Dendritic cell treated with granulocyte-macrophage colony-stimulating factor and Interleukin-4, amounts not matched to agents 40 ng/mL and 50 ng/mL, for 4 days (primary cell): ENCODE measurements at regions not wholly inside any gene's neighbourhood (a gene's known extent, or its start where the extent isn't known, plus 50 kb on each side); places are given as distances from the start of the nearest gene placed in this dataset.
"Not testable (repeated sequence)": the region's sequence is repeated elsewhere in the genome, so short reads cannot be mapped to it uniquely, and the experiment has no call there.

ENCODE experiments used
- H3K27ac Mint-ChIP-seq: one replicate; pipeline ENCODE4 v1.8.0; 2022; ENCODE audit warnings: mild to moderate bottlenecking, mixed read lengths
- H3K27me3 Mint-ChIP-seq: one replicate; pipeline ENCODE4 v1.8.0; 2022; ENCODE audit warnings: mild to moderate bottlenecking, mixed read lengths
- H3K36me3 Mint-ChIP-seq: one replicate; pipeline ENCODE4 v1.8.0; 2022; ENCODE audit warnings: low read depth, mixed read lengths
- H3K4me1 Mint-ChIP-seq: one replicate; pipeline ENCODE4 v1.8.0; 2022; ENCODE audit warnings: low read depth, mixed read lengths
- H3K4me3 Mint-ChIP-seq: one replicate; pipeline ENCODE4 v1.8.0; 2022; ENCODE audit warnings: mild to moderate bottlenecking, moderate library complexity, mixed read lengths
- H3K9me3 Mint-ChIP-seq: one replicate; pipeline ENCODE4 v1.8.0; 2022; ENCODE audit warnings: mixed read lengths
- intact Hi-C: fragments of 100-400 bp; cut with micrococcal nuclease; formaldehyde crosslinking; loops from one replicate; pipeline ENCODE4 v1.15.0; 2022

DNA sequence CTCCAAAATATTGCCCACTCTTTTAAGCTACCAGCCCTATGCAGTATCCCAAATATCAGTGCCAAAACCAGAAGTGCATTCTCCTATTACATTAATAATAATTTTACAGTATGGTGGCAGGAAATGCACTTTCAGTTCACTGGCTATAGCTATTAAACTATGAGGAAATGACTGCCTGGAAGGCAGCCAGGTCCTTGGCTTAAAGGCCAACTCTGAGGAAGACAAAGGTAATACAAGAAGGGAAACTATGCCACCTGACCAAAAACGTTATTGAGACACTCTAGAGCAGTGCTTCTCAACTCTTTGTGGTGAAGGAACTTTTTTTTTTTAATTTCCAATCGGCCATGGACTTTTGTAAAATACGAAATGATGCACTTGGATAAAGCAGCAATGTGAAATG lies 133.6 kb upstream of the VAMP7 start:
- no peak overlapping the region for H3K4me3 Mint-ChIP-seq
- H3K4me1 Mint-ChIP-seq: no peaks in the 10 kb centered on the region
- H3K9me3 Mint-ChIP-seq: peaks cover 4% of the 10 kb centered on the region
- intact Hi-C loops: no loop called here
- H3K36me3 Mint-ChIP-seq: no peaks in the 10 kb centered on the region
- no peak overlapping the region for H3K27ac Mint-ChIP-seq
- no peaks in the 10 kb centered on the region for H3K27me3 Mint-ChIP-seq

DNA sequence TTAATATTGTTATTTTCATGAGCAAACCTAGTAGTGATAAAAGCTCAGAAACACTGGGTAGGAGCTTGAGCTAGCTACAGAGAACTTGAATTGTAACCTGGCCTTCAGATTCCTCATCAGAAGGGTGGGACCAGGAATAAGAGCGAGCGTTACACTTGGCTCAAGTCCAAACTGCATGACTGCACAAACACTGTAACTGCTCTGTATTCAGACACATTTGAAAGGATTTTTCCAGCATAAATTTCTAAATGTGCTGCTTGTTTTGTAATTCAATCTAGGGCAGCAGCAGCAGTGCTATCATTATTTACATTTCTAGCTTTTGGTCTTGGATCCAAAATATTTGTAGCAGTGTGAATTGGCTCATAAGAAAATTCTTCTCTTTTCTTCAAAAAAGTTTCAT lies 133.0 kb upstream of the TMLHE start:
- Mint-ChIP-seq H3K4me3 (no peak overlapping the region), H3K4me1 (no peaks in the 10 kb centered on the region), H3K36me3 (no peaks in the 10 kb centered on the region), H3K27me3 (no peaks in the 10 kb centered on the region), H3K27ac (no peak overlapping the region), H3K9me3 (peaks cover 21% of the 10 kb centered on the region)
- intact Hi-C loops: no loop called here

DNA sequence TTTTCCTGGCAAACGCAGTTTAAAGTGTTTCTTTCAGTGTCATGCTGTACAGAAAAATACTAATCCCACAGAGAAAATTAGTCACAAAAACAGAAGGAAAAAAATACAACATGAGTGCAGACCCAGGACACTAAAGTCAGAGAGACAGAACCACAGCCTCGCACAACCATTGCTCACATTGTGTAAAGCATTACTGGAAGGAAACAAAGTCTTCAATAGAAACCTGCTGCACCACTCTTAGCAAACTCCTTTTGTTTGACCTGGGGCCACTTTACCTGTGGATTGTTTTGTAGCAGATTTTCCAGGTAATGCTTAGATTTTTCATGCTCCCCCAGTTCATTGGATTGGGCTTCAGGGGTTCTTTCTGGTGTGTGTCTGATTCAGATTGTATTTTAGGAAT lies 131.8 kb upstream of the TMLHE start:
- Mint-ChIP-seq H3K4me1 (no peaks in the 10 kb centered on the region), H3K27me3 (no peaks in the 10 kb centered on the region), H3K4me3 (no peak overlapping the region), H3K9me3 (peaks cover 32% of the 10 kb centered on the region), H3K36me3 (no peaks in the 10 kb centered on the region), H3K27ac (no peak overlapping the region)
- intact Hi-C loops: no loop called here

DNA sequence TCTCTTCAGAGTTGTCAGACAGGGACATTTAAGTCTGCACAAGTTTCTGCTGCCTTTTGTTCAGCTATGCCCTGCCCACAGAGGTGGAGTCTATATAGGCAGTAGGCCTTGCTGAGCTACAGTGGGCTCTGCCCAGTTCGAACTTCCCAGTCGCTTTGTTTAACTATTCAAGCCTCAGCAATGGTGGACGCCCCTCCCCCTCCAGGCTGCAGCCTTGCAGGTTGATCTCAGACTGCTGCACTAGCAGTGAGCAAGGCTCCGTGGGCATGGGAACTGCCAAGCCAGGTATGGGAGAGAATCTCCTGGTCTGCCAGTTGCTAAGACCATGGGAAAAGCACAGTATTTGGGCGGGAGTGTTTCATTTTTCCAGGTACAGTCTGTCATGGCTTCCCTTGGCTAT lies 115.6 kb upstream of the TMLHE start:
- H3K27me3 Mint-ChIP-seq, H3K4me3 Mint-ChIP-seq, H3K27ac Mint-ChIP-seq, H3K4me1 Mint-ChIP-seq, intact Hi-C loops, H3K36me3 Mint-ChIP-seq: not testable (repeated sequence)
- peaks cover 18% of the 10 kb centered on the region for H3K9me3 Mint-ChIP-seq

DNA sequence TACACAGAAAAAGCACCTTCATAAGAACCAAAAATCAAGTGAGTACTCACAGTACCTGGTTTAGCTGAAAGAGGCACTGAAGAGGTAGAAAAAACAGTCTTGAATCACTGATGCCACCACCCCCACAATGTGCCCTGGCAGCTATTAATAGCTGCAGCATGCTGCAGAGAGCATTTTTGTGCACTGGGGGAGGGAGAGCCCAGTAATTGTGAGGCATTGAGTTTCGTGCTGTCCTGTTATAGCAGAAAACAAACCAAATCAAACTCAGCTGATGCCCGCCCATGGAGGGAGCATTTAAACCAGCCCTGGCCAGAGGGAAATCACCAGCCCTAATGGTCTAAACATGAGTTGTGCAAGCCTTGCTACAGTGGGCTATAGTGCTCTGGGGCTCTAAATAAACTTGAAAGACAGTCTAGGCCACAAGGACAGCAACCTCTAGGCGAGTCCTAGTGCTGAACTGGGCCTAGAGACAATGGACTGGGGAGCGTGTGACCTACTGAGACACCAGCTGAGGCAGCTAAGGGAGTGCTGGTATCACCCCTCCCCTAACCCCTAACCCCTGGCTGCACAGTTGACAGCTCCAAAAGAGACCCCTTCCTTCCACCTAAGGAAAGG lies 106.3 kb upstream of the TMLHE start:
- intact Hi-C loops: no loop called here
- Mint-ChIP-seq H3K27ac (no peak overlapping the region), H3K4me1 (no peaks in the 10 kb centered on the region), H3K4me3 (no peak overlapping the region), H3K9me3 (peaks cover 14% of the 10 kb centered on the region), H3K27me3 (no peaks in the 10 kb centered on the region), H3K36me3 (no peaks in the 10 kb centered on the region)

DNA sequence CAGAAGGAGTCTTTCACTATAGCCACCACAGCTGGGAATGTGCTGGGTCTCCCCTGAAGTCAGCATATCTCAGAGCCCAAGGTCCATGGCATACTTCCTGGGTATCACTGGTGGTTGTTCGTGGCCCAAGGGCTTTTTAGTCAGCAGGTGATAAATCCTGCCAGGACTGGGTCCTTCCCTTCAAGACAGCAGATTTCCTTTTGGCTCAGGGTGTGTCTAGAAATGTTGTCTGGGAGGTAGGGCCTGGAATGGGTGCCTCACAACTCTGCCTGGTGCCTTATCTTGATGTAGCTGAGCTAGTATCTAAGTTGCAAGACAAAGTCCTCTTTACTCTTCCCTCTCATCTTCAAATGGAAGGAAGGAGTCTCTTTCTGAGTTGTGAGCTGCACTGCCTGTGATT lies 102.4 kb upstream of the TMLHE start:
- H3K4me1 Mint-ChIP-seq: no peaks in the 10 kb centered on the region

DNA sequence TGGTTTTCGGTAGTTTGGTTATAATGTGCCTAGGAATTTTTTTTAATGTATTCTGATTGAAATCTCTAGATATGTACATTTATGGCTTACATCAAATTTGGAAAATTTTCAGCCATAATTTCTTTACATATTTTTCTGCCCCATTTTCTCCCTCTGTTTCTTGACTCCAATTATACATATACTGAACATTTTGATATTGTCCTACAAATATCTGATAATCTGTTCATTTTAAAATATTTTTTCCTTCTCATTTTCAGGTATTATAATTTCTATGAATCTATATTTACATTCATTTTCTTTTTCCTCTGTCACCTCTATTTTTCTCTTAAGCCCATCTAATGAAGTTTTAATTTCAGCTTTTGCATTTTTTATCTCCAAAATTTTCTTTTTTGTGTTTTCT lies 82.7 kb upstream of the TMLHE start:
- Mint-ChIP-seq H3K36me3 (no peaks in the 10 kb centered on the region), H3K27ac (no peak overlapping the region), H3K4me3 (no peak overlapping the region), H3K27me3 (no peaks in the 10 kb centered on the region), H3K4me1 (no peaks in the 10 kb centered on the region), H3K9me3 (no peaks in the 10 kb centered on the region)
- intact Hi-C loops: no loop called here

More for the DNA sequence above, 102.4 kb upstream of the TMLHE start:
- H3K27me3 Mint-ChIP-seq: no peaks in the 10 kb centered on the region
- intact Hi-C loops: no loop called here
- H3K4me3 Mint-ChIP-seq: no peak overlapping the region
- no peaks in the 10 kb centered on the region for H3K36me3 Mint-ChIP-seq
- no peak overlapping the region for H3K27ac Mint-ChIP-seq
- peaks cover 48% of the 10 kb centered on the region for H3K9me3 Mint-ChIP-seq

DNA sequence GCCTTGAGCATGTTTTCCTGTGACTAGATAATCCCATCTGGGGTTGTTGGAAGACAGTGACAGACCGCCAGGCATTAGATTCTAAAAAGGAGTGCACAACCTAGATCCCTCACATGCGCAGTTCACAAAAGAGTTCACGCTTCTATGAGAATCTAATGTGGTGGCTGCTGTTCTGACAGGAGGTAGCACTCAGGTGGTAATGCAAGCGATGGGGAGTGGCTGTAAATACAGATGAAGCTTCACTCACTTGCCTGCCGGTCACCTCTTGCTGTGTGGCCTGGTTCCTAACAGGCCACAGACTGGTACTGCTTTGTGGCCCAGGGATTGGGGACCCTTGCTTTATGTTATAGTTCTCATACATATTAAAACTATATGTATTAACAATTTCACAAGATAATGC lies 81.9 kb upstream of the TMLHE start:
- H3K4me1 Mint-ChIP-seq: no peaks in the 10 kb centered on the region
- H3K9me3 Mint-ChIP-seq: no peaks in the 10 kb centered on the region
- H3K36me3 Mint-ChIP-seq: no peaks in the 10 kb centered on the region
- H3K27ac Mint-ChIP-seq: no peak overlapping the region
- H3K4me3 Mint-ChIP-seq: no peak overlapping the region
- intact Hi-C loops: no loop called here
- no peaks in the 10 kb centered on the region for H3K27me3 Mint-ChIP-seq

DNA sequence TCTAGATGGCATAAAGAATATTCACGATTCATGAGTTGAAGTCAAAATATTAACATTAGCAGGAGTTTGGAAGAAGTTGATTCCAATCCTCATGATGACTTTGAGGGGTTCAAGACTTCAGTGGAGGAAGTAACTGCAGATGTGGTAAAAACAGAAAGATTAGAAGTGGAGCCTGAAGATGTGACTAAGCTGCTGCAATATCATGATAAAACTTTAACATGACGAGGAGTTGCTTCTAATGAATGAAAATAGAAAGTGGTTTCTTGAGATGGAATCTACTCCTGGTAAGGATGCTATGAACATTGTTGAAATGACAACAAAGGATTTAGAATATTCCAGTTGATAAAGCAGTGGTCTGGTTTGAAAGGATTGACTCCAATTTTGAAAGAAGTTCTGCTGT lies 70.1 kb upstream of the TMLHE start:
- no peaks in the 10 kb centered on the region for H3K27me3 Mint-ChIP-seq
- H3K9me3 Mint-ChIP-seq: peaks cover 6% of the 10 kb centered on the region
- no peak overlapping the region for H3K27ac Mint-ChIP-seq
- no peak overlapping the region for H3K4me3 Mint-ChIP-seq
- H3K4me1 Mint-ChIP-seq: no peaks in the 10 kb centered on the region
- H3K36me3 Mint-ChIP-seq: no peaks in the 10 kb centered on the region
- intact Hi-C loops: no loop called here

DNA sequence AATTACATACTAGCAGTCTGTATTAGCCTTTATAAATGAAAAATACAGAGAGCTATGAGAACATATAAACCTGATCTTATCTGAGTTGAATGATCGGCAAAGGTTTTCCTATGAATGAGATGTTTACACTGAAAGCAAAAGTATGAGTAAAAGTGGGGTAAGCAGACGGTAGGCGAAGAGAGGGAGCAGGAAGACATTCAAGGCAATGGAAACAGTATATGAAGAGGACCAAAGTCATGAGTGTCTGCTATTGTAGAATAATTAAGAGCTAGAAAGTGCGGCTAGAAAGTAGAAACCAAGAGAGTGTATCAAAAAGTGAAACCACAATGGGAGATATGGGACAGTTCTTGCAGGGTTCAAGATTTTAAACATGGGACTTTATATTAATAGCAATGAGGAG lies 67.0 kb upstream of the TMLHE start:
- no peaks in the 10 kb centered on the region for H3K4me1 Mint-ChIP-seq
- peaks cover 6% of the 10 kb centered on the region for H3K9me3 Mint-ChIP-seq
- H3K27ac Mint-ChIP-seq: no peak overlapping the region
- H3K36me3 Mint-ChIP-seq: no peaks in the 10 kb centered on the region
- H3K27me3 Mint-ChIP-seq: no peaks in the 10 kb centered on the region
- intact Hi-C loops: no loop called here
- H3K4me3 Mint-ChIP-seq: no peak overlapping the region

DNA sequence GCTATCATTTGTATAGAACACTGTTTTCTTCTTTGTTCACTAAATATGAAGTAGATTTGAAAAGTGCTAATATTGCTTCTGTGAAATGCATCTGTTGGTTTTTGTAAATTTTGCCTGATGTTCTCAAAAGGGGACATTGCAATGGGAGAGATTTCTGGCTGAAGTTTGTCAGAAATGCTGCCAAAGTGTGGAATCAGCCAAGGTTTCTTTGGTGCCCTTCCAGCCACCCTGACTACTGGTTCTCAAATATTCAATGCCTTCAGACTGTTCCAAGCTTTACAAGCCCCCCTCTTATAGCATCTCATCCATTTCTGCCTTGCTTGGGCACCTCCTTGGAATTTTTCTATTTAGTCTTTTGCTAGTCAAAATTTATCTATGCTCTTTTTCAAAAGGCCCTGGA lies 60.6 kb upstream of the TMLHE start:
- H3K9me3 Mint-ChIP-seq: no peaks in the 10 kb centered on the region
- no peaks in the 10 kb centered on the region for H3K4me1 Mint-ChIP-seq
- H3K36me3 Mint-ChIP-seq: no peaks in the 10 kb centered on the region
- no peak overlapping the region for H3K4me3 Mint-ChIP-seq
- H3K27ac Mint-ChIP-seq: no peak overlapping the region
- intact Hi-C loops: no loop called here
- no peaks in the 10 kb centered on the region for H3K27me3 Mint-ChIP-seq

DNA sequence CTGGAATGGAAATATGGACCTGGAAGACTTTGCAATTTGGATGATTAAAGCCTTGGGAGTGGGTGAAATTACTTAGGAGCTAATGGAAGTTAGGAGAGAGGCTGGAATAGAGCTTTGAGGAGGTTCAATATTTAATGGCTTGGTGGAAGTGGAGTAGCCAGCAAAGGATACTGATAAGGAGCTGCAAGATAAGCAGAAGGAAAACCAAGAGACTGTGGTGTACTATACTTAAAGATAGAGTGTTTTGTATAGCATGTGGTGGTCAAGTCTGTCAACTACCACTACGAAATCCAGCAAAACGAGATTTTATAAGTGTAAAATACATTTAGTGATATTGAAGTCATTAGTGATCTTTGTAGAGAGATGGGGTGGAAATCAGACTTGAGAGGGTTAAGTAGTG lies 54.0 kb upstream of the TMLHE start:
- Mint-ChIP-seq H3K27me3 (no peaks in the 10 kb centered on the region), H3K4me3 (no peak overlapping the region), H3K27ac (no peak overlapping the region), H3K9me3 (no peaks in the 10 kb centered on the region), H3K36me3 (no peaks in the 10 kb centered on the region), H3K4me1 (no peaks in the 10 kb centered on the region)
- intact Hi-C loops: no loop called here
